Thoracic aorta (tissue), 2 donors: ENCODE measurements at regions not wholly inside any gene's neighbourhood (a gene's known extent, or its start where the extent isn't known, plus 50 kb on each side); places are given as distances from the start of the nearest gene placed in this dataset.

Source experiments
- ATAC-seq: fragments of 150-250 bp; one replicate; pipeline ENCODE4 v1.8.0; 2017; ENCODE audit warnings: low read depth; ENCODE audit not compliant: insufficient number of reproducible peaks, low FRiP score
- DNase-seq: peaks from one replicate; pipeline ENCODE4 v3.0.0-alpha.2; 2020; ENCODE audit warnings: low spot score
- H3K27ac ChIP-seq, 2 donors: fragments of 200-600 bp; sonication (generic); 1 replicate in 1 of 2; 2 replicates in 1 of 2; pipeline ENCODE4 v1.5.1; 2016; ENCODE audit warnings: mild to moderate bottlenecking in 2 of 2, moderate library complexity in 2 of 2
- H3K27me3 ChIP-seq: fragments of 200-600 bp; sonication (generic); replicated peaks from 2 replicates; pipeline ENCODE4 v1.6.0; 2016; ENCODE audit warnings: mild to moderate bottlenecking; ENCODE audit not compliant: insufficient read depth
- H3K36me3 ChIP-seq: fragments of 200-600 bp; sonication (generic); one replicate; pipeline ENCODE4 v1.5.1; 2016
- H3K4me1 ChIP-seq, 2 donors: fragments of 200-600 bp; sonication (generic); 1 replicate in 1 of 2; 2 replicates in 1 of 2; pipeline versions ENCODE4 v1.5.1 to v1.6.0; 2016; ENCODE audit warnings: low read depth in 2 of 2, mild to moderate bottlenecking in 1 of 2; ENCODE audit not compliant: control insufficient read depth in 1 of 2
- H3K4me3 ChIP-seq: fragments of 200-600 bp; sonication (generic); 2 replicates; pipeline ENCODE4 v1.5.1; 2016; ENCODE audit warnings: mild to moderate bottlenecking
- H3K9me3 ChIP-seq: fragments of 200-600 bp; sonication (generic); 2 replicates; pipeline ENCODE4 v1.5.1; 2016
- CTCF ChIP-seq: fragments of 200-600 bp; sonication (generic); IDR thresholded peaks from one replicate; pipeline ENCODE4 v1.5.1; 2019; ENCODE audit warnings: antibody characterized with exemption

GRCh38 chr2:14125624-14126293 lies 506.8 kb upstream of the LRATD1 start:
- DNase-seq (no peak), ATAC-seq (no peak)
- no peaks in the 10 kb centered on the region for H3K36me3 ChIP-seq
- no peak for TF ChIP-seq CTCF
- H3K27ac ChIP-seq, result no peak overlapping the region
- no peaks in the 10 kb centered on the region for H3K4me1 ChIP-seq
- H3K27me3 ChIP-seq, result no peaks in the 10 kb centered on the region
- no peak overlapping the region for H3K4me3 ChIP-seq
- no peaks in the 10 kb centered on the region for H3K9me3 ChIP-seq

- no peaks in the 10 kb centered on the region for H3K27me3 ChIP-seq
- no peaks in the 10 kb centered on the region for H3K4me1 ChIP-seq
- H3K36me3 ChIP-seq, result no peaks in the 10 kb centered on the region
These were observed 505.7 kb upstream of the LRATD1 start for GRCh38 chr2:14126846-14127245.

GRCh38 chr2:14127765-14128164 lies 504.8 kb upstream of the LRATD1 start:
- Histone ChIP-seq H3K9me3 (no peaks in the 10 kb centered on the region), H3K4me1 (no peaks in the 10 kb centered on the region), H3K27ac (no peak overlapping the region), H3K36me3 (no peaks in the 10 kb centered on the region), H3K4me3 (no peak overlapping the region), H3K27me3 (no peaks in the 10 kb centered on the region)
- DNase-seq (no peak), ATAC-seq (no peak)
- TF ChIP-seq CTCF, result no peak

More at GRCh38 chr2:14126846-14127245, 505.7 kb upstream of the LRATD1 start:
- Histone ChIP-seq H3K4me3 (no peak overlapping the region), H3K27ac (no peak overlapping the region), H3K9me3 (no peaks in the 10 kb centered on the region)
- ATAC-seq (no peak), DNase-seq (no peak)
- no peak for TF ChIP-seq CTCF

- no peak for TF ChIP-seq CTCF
- ATAC-seq (no peak), DNase-seq (no peak)
- Histone ChIP-seq H3K27ac (no peak overlapping the region), H3K9me3 (no peaks in the 10 kb centered on the region), H3K4me3 (no peak overlapping the region), H3K4me1 (no peaks in the 10 kb centered on the region), H3K27me3 (no peaks in the 10 kb centered on the region), H3K36me3 (no peaks in the 10 kb centered on the region)
These were observed 500.1 kb upstream of the LRATD1 start for GRCh38 chr2:14132386-14132785.

- no peak for TF ChIP-seq CTCF
- no peaks in the 10 kb centered on the region for H3K36me3 ChIP-seq
- H3K4me1 ChIP-seq, result no peaks in the 10 kb centered on the region
- H3K27me3 ChIP-seq, result no peaks in the 10 kb centered on the region
- H3K9me3 ChIP-seq, result no peaks in the 10 kb centered on the region
- no peak overlapping the region for H3K27ac ChIP-seq
- ATAC-seq (no peak), DNase-seq (no peak)
- no peak overlapping the region for H3K4me3 ChIP-seq
These were observed 497.7 kb upstream of the LRATD1 start for GRCh38 chr2:14134771-14135170.
